ENCODE measurements at regions not wholly inside any gene's neighbourhood (a gene's known extent, or its start where the extent isn't known, plus 50 kb on each side); places are given as distances from the start of the nearest gene placed in this dataset.

DNA sequence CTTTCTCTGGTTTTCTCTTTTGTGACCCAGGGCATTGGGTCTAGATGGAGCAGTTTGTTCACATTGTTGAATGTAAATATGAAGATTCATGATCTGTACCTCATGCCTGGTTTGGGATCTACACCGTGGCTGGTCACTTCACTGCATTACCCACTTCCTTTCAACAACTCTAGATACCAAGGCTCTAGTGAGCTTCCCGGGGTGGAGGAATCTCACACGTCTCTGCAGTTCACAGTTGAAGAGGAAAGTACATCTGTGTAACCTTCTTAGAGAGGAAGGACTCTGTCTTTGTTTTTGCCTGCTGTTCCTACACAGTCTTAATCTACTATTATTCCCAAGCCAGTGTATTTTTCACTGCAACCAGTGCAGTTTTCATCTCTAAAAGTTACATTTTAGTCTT is 574.8 kb downstream of the MBD2 start:
- no peak for DNase-seq (ENCODE audit: low read depth)

DNA sequence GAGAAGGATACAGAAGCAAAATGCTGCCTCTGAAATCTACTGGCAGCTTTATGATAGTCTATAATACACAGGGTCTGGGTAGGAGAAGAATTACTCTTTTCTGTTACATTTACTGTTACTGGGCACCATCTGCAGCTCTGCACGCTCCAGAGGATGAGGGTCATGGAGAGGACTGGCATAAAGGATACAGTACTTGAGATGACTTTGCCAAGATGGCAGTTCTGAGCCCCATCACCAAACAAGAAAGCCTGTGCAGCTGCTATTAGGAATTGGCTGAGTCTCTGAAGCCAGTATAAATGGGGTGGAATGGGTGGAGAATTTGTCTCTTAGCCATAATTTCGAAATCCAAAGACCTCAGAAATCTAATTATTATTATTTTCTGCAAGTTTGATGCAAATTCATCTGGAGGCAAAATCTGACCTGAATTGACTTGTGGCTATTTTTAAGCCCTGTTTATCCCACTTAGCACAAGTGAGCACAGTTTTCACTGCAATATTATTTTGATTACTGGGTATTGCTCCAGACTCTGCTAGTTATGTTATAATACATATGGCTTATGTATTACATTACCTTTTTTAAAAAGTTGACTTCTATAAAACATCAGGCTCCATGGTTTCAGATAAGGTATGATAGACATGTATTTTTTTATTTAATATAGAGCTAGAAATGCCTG is 579.5 kb downstream of the MBD2 start:
- no peak for DNase-seq (ENCODE audit: low read depth)

DNA sequence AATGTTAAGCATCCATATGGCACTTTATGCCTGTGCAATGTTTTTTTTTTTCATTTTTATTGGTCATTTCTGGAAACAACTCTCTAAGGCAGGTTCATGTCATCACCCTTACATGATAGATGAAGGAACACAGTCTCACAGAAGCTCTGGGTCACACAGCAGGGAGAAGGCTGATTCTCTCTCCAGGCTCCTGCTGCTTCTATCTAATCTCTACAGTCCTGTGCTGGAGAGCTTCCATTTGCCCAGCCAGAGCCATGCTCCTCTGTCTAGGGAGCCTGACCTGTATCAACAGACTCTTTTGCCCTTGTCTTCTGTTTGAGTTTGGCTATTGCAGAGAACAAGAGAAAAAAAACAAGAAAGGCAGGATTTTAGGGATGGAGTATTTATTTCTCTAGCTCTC is 584.8 kb downstream of the MBD2 start:
- no peak for DNase-seq (ENCODE audit: low read depth)

DNA sequence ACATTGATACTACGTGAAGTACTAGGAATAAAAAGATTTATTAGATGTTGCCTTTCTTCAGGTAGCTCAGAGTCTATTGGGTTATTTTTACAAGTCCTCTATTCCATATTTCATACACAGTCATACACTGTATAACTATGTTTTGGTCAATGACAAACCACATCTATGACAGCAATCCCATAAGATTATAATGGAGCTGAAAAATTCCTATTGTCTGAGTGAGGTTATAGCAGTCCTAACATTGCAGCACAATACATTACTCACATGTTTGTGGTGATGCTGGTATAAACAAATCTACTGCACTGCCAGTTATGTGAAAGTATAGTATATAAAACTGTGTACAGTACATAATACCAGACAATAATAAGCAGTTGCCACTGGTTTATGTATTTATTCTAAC is 595.1 kb downstream of the MBD2 start:
- no peak for DNase-seq (ENCODE audit: low read depth)

- DNase-seq (ENCODE audit: low read depth) = no peak
Observed at GRCh38 chr18:53625997-53626599, 598.4 kb downstream of the MBD2 start.

DNA sequence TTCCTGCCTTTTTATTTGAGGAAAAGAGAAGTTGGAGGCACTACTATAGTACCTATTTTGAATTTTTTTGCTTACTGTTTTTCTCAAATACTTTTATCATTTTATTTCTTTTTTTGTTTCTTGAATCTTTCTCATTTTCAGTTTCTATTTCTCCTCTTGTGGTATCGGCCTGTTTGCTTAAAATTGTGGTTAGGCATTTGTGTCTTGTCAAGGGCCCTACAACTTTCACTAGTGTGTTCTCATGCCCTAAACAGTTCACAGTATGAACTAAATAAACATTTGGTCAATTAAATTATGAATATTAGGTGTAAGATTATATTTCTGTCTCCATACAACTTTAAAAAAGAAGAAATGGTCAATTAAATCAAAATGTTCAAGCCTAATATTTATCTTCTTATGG is 613.5 kb downstream of the MBD2 start:
- no peak for DNase-seq (ENCODE audit: low read depth)

- no peak for DNase-seq (ENCODE audit: low read depth)
Observed at GRCh38 chr18:53606792-53607191, 617.7 kb downstream of the MBD2 start.

DNA sequence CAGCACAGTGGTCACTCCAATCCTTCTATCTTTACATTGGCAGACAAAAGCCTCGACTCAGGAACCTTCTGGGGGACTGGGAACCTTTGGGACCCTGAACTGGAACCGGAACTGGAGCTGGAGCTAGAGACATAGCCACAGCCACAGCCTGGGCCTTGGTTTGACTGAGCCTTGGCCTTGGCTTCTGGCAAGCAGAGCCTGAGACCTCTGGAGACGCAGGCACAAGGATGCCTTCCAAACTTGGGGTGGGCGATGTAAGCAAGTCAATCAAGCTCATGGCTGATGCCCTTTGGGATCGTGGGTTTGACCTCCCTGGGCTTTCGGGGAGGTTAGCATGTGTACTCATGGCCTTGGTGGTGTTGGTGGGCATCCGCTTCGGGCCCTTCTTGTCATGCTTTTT is 619.3 kb downstream of the MBD2 start:
- no peak for DNase-seq (ENCODE audit: low read depth)

DNA sequence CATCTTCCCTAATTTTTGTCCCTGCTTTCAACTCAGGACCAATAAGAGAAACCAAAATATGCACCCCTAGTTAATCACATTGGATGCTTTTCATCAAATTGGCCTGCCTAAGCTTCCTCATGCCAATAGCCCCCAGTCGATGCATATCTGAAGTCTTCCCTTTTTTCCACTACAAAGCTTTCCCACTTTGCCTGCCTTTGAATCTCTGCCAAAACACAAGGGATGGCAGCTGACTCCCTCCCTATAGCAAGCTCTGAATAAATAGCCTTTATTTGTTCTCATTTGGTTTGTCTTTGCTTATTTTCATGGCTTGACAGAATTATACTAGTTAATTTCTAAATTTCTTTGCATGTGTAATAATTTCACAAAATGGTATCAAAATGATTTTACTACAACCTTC is 621.2 kb downstream of the MBD2 start:
- no peak for DNase-seq (ENCODE audit: low read depth)

DNA sequence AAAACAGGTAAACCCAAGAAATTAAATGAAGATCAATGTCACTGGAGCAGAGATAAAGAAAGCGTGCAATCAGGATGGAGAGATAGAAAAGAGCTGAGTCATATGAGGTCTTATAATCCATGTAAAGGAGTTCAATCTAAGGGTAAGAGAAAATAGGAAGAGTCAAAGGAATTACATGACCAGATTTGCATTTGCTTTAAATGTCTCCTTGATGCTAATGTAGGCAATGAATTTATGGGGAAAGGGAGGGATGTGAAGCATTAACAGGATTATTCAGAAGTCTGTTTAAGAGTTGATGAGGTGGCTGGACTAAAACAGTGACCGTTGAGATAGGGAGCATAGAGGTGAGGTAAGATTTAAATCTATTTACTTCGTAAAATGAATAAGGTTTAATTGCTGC is 623.1 kb downstream of the MBD2 start:
- DNase-seq (ENCODE audit: low read depth) = no peak

DNA sequence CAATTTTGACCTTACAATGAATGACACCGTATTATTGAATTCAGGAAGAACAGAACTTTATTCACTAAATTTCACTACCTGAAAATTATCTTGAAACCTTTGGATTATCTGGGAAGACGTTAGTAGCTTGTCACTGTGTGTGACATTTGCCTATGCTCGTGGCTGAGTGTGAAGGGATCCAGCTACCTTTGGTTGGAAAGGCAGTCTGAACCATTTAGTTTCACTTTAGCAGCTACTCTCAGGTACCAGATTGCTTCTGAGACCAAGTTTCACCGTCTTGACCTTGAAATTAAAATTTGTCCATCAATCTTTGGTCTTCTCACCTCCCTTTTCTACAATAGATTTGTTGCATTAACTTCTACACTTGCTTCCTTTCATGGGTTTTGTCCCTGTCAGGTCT is 637.5 kb downstream of the MBD2 start:
- DNase-seq (ENCODE audit: low read depth) = no peak
